Ishikawa (cell line): ENCODE measurements at regions not wholly inside any gene's neighbourhood (a gene's known extent, or its start where the extent isn't known, plus 50 kb on each side); places are given as distances from the start of the nearest gene placed in this dataset.

Experiments used
- CEBPB ChIP-seq: IDR thresholded peaks from 2 replicates; pipeline ENCODE4 v1.6.1; 2012
- CREB1 ChIP-seq: IDR thresholded peaks from 2 replicates; pipeline ENCODE4 v1.6.1; 2012; ENCODE audit warnings: low read depth
- EGR1 ChIP-seq: IDR thresholded peaks from 2 replicates; pipeline ENCODE4 v1.6.1; 2012
- EP300 ChIP-seq: IDR thresholded peaks from 2 replicates; pipeline ENCODE4 v1.6.1; 2012; ENCODE audit warnings: borderline replicate concordance
- FOXM1 ChIP-seq: IDR thresholded peaks from 2 replicates; pipeline ENCODE4 v1.6.1; 2012; ENCODE audit warnings: low read depth, borderline replicate concordance
- NFIC ChIP-seq: IDR thresholded peaks from 2 replicates; pipeline ENCODE4 v1.6.1; 2012
- RAD21 ChIP-seq: IDR thresholded peaks from 2 replicates; pipeline ENCODE4 v1.6.1; 2012; ENCODE audit warnings: low read depth
- TAF1 ChIP-seq: IDR thresholded peaks from 2 replicates; pipeline ENCODE4 v1.6.1; 2012; ENCODE audit warnings: low read depth, mild to moderate bottlenecking
- TCF12 ChIP-seq: IDR thresholded peaks from 2 replicates; pipeline ENCODE4 v1.6.1; 2012; ENCODE audit warnings: low read depth
- TEAD4 ChIP-seq: IDR thresholded peaks from 2 replicates; pipeline ENCODE4 v1.6.1; 2012
- YY1 ChIP-seq: IDR thresholded peaks from 2 replicates; pipeline ENCODE4 v1.6.1; 2012; ENCODE audit warnings: low read depth
- ZBTB7A ChIP-seq: IDR thresholded peaks from 2 replicates; pipeline ENCODE4 v1.6.1; 2012; ENCODE audit warnings: low read depth
- TF ChIP-seq, protein P1 (sequence below): IDR thresholded peaks from 2 replicates; pipeline ENCODE4 v1.6.1; 2012
- TF ChIP-seq, protein P2 (sequence below): IDR thresholded peaks from 2 replicates; pipeline ENCODE4 v1.6.1; 2012
- TF ChIP-seq, protein P3 (sequence below): IDR thresholded peaks from 2 replicates; pipeline ENCODE4 v1.6.1; 2012; ENCODE audit warnings: low read depth, mild to moderate bottlenecking

GRCh38 chr15:29480278-29480677, 210.7 kb upstream of the NSMCE3 start:
- TF ChIP-seq, protein P1, sequence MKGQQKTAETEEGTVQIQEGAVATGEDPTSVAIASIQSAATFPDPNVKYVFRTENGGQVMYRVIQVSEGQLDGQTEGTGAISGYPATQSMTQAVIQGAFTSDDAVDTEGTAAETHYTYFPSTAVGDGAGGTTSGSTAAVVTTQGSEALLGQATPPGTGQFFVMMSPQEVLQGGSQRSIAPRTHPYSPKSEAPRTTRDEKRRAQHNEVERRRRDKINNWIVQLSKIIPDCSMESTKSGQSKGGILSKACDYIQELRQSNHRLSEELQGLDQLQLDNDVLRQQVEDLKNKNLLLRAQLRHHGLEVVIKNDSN: no peak
- TF ChIP-seq CEBPB (no peak), YY1 (no peak), EGR1 (no peak), CREB1 (no peak), EP300 (no peak), TEAD4 (no peak), TAF1 (no peak), TCF12 (no peak)
- TF ChIP-seq, protein P2, sequence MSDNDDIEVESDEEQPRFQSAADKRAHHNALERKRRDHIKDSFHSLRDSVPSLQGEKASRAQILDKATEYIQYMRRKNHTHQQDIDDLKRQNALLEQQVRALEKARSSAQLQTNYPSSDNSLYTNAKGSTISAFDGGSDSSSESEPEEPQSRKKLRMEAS: no peak

- TF ChIP-seq, protein P3, sequence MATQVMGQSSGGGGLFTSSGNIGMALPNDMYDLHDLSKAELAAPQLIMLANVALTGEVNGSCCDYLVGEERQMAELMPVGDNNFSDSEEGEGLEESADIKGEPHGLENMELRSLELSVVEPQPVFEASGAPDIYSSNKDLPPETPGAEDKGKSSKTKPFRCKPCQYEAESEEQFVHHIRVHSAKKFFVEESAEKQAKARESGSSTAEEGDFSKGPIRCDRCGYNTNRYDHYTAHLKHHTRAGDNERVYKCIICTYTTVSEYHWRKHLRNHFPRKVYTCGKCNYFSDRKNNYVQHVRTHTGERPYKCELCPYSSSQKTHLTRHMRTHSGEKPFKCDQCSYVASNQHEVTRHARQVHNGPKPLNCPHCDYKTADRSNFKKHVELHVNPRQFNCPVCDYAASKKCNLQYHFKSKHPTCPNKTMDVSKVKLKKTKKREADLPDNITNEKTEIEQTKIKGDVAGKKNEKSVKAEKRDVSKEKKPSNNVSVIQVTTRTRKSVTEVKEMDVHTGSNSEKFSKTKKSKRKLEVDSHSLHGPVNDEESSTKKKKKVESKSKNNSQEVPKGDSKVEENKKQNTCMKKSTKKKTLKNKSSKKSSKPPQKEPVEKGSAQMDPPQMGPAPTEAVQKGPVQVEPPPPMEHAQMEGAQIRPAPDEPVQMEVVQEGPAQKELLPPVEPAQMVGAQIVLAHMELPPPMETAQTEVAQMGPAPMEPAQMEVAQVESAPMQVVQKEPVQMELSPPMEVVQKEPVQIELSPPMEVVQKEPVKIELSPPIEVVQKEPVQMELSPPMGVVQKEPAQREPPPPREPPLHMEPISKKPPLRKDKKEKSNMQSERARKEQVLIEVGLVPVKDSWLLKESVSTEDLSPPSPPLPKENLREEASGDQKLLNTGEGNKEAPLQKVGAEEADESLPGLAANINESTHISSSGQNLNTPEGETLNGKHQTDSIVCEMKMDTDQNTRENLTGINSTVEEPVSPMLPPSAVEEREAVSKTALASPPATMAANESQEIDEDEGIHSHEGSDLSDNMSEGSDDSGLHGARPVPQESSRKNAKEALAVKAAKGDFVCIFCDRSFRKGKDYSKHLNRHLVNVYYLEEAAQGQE: no peak
- TF ChIP-seq EP300 (no peak), YY1 (no peak), TCF12 (no peak), CREB1 (no peak)
- TF ChIP-seq, protein P2: no peak
Observed at GRCh38 chr15:29477256-29477655, 207.6 kb upstream of the NSMCE3 start.

DNA sequence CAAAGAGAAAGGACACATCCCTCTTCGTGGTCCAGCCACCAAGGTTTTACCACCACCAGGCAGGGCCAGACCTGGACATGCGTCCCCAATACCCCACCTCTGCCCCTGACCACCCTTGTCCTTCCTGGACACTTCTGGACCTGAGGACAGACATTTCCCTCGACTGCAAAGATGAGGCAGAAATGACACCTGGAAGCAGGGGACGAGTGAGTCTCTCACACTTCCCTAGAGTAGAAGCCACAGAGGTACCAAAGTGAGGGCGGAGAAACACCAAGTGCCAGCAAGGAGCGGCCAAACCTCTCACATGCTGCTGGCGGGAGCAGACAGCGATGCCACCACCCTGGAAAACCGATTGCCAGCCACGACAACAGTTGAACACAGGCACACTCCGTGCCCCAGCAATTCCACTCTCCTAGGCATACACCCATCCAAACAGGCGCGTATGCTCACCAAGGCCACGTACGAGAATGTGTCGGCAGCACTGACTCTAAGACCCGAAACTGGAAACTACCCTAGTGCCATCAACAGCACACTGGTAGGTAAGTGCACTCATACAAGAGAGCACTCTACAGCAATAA, 207.0 kb upstream of the NSMCE3 start:
- TF ChIP-seq, protein P3: no peak

- no peak for TF ChIP-seq RAD21
- TF ChIP-seq, protein P3: no peak
- TF ChIP-seq, protein P2: no peak
- TF ChIP-seq, protein P1: no peak
- no peak for TF ChIP-seq TAF1
- no peak for TF ChIP-seq ZBTB7A
- no peak for TF ChIP-seq YY1
- TF ChIP-seq TCF12: no peak
- no peak for TF ChIP-seq EGR1
- no peak for TF ChIP-seq EP300
- TF ChIP-seq TEAD4: no peak
- TF ChIP-seq CEBPB: no peak
- TF ChIP-seq NFIC: no peak
- no peak for TF ChIP-seq CREB1
- TF ChIP-seq FOXM1: no peak
Observed at GRCh38 chr15:29475096-29475495, 205.5 kb upstream of the NSMCE3 start.

DNA sequence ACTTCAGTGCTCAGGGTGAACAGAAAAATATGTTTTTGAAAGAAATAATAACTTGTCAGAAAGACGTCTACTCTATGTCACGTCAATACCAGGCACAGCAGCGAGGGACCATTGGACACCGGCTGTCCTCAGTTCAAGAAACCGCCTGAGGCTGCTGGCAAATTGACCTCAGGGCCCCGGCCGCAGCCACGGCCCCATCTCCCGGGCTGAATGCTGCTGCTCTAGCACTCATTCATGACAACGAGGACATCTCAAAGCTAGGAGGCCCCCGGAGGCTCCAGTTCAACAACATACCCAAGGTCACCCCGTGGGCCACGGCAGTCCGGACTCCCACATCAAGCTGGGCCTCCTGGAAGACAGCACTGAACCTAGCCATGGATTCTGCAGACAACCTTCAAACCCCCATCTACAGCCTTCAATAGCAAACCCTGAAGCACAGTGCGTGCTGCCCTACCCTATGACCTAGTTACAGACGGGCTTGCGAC, 204.0 kb upstream of the NSMCE3 start:
- TF ChIP-seq TCF12 (no peak), CREB1 (no peak), TAF1 (no peak), FOXM1 (no peak), YY1 (no peak), CEBPB (no peak), RAD21 (no peak), EGR1 (no peak)
- TF ChIP-seq, protein P2: no peak
